Stomach (tissue), 8 donors: ENCODE measurements at regions not wholly inside any gene's neighbourhood (a gene's known extent, or its start where the extent isn't known, plus 50 kb on each side); places are given as distances from the start of the nearest gene placed in this dataset.

Experiments
- DNase-seq, 2 donors: peaks; one replicate each; pipeline versions ENCODE4 v3.0.0 to v3.0.0-alpha.2; 2013 to 2019
- H3K27ac ChIP-seq, 5 donors: fragments of 200-600 bp in 4 of 5; sonication (generic) in 4 of 5; one replicate each; pipeline ENCODE4 v1.5.1; 2013 to 2019; ENCODE audit warnings: mild to moderate bottlenecking in 1 of 5, moderate library complexity in 1 of 5
- H3K27me3 ChIP-seq, 3 donors: fragments of 200-600 bp; sonication (generic); one replicate each; pipeline ENCODE4 v1.5.1; 2017 to 2019; ENCODE audit warnings: mixed run types in 1 of 3
- H3K36me3 ChIP-seq, 4 donors: fragments of 200-600 bp; sonication (generic); 1 replicate in 3 of 4; 2 replicates in 1 of 4; pipeline ENCODE4 v1.5.1; 2016 to 2019
- H3K4me1 ChIP-seq, 4 donors: fragments of 200-600 bp; sonication (generic); one replicate each; pipeline ENCODE4 v1.5.1; 2016 to 2019
- H3K4me3 ChIP-seq, 4 donors: fragments of 200-600 bp; sonication (generic) in 3 of 4; one replicate each; pipeline ENCODE4 v1.5.1; 2016 to 2019; ENCODE audit warnings: mild to moderate bottlenecking in 1 of 4
- H3K9me3 ChIP-seq, 4 donors: fragments of 200-600 bp; sonication (generic); one replicate each; pipeline ENCODE4 v1.5.1; 2016 to 2019
- CTCF ChIP-seq, 7 experiments: fragments of 450-650 bp in 4 of 7; fragments of 200-600 bp in 3 of 7; sonication (generic) in 3 of 7; IDR thresholded peaks; one replicate each; pipeline ENCODE4 v1.5.1; 2016 to 2019; ENCODE audit warnings: antibody characterized with exemption in 7 of 7, control low read depth in 2 of 7, mild to moderate bottlenecking in 1 of 7
- EP300 ChIP-seq: sonication (generic); formaldehyde crosslinking; IDR thresholded peaks from one replicate; pipeline ENCODE4 v1.6.1; 2017; ENCODE audit warnings: antibody characterized with exemption
- POLR2A ChIP-seq, 4 donors: fragments of 450-650 bp; IDR thresholded peaks; one replicate each; pipeline ENCODE4 v1.6.1; 2016; ENCODE audit warnings: antibody characterized with exemption in 4 of 4, control low read depth in 2 of 4, mild to moderate bottlenecking in 1 of 4, moderate library complexity in 1 of 4
- POLR2AphosphoS5 ChIP-seq, 3 donors: sonication (generic); formaldehyde crosslinking; IDR thresholded peaks; one replicate each; pipeline ENCODE4 v1.6.1; 2016; ENCODE audit warnings: antibody characterized with exemption in 3 of 3
- whole genome bisulfite sequencing, 5 donors: extraction: QIAGEN DNeasy Blood & Tissue Kit in 3 of 5; methylation state at CpG; one replicate each; pipeline versions ENCODE4 v1.1.5 to v1.1.7; 2013 to 2018; 5-methylcytosine and 5-hydroxymethylcytosine counted together
- intact Hi-C: fragments of 100-400 bp; cut with DNase I; formaldehyde crosslinking; loops from one replicate; pipeline ENCODE4 v1.15.1; 2023; ENCODE audit warnings: low total_unique reads
- donor health status: healthy with polysubstance abuse.
- donor health status: Bipolar disorder and iron deficiency.
- donor health status: healthy.

DNA sequence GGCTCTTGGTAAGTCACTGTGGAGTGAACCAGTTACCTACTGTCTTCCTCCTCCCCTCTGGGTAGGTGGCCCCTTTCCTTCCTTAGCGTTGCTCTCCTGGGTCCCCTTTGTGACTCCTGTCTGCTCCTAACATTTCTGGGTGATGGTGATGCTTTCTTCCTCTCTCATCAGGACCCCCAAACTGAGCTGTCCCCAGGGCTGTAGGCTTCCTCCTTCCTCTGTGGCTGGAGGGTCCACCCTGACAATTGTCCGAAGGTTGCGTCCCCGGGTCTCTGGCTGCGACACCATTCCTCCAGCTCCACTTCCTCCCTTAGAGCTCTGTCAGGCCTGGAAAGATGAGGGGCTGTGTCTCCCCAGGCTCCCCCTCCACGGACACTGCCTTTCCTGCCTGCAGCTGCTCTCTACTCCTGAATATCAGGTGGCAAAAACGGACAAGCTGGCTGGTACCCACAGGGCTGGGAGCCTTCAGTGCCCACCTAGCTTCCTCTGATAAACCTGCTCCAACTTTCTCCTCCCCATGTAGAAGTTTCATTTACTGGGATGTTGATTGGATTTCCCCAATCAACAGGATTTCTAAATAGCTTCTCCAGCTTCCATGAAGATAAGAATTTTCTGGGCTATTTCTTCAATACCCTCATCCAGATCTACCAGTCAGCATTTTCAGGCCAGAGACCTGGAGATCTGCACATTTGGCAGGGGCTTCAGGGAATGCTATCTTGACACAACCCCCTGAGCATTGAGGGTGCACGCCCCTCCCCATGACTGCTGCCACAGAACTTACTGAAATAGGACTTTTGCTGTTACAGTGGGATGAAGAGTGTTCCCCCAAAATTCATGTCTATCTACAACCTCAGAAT lies 506.5 kb downstream of the TCERG1L start:
- no peak overlapping the region for H3K4me3 ChIP-seq
- WGBS, 5 donors: 74 to 80% (median 76%) methylated on average over 8 of the region's 8 CpGs
- H3K27ac ChIP-seq: no peak overlapping the region
- peaks cover 0 to 11% (median 0%) of the 10 kb centered on the region in 3 donors for H3K27me3 ChIP-seq
- H3K4me1 ChIP-seq: no peaks in the 10 kb centered on the region
- no peak for DNase-seq
- no peak for TF ChIP-seq EP300
- no peak for TF ChIP-seq POLR2A (IDR thresholded peaks at IDR 0.05)
- no peak for TF ChIP-seq POLR2AphosphoS5 (IDR thresholded peaks at IDR 0.05)
- no peak for TF ChIP-seq CTCF (IDR thresholded peaks at IDR 0.05)
- intact Hi-C loops: no loop called here
- H3K9me3 ChIP-seq: peaks cover 0 to 10% (median 1%) of the 10 kb centered on the region in 4 donors
- no peaks in the 10 kb centered on the region for H3K36me3 ChIP-seq

GRCh38 chr10:130805635-130806030 lies 505.9 kb downstream of the TCERG1L start:
- H3K27ac ChIP-seq: no peak overlapping the region
- intact Hi-C loops: no loop called here
- DNase-seq: no peak
- peaks cover 0 to 16% (median 0%) of the 10 kb centered on the region in 3 donors for H3K27me3 ChIP-seq
- H3K4me3 ChIP-seq: no peak overlapping the region
- H3K9me3 ChIP-seq: peaks cover 0 to 9% (median 0%) of the 10 kb centered on the region in 4 donors
- TF ChIP-seq EP300: no peak
- no peak for TF ChIP-seq POLR2AphosphoS5 (IDR thresholded peaks at IDR 0.05)
- no peak for TF ChIP-seq POLR2A (IDR thresholded peaks at IDR 0.05)
- TF ChIP-seq CTCF (IDR thresholded peaks at IDR 0.05): no peak
- 74 to 87% (median 79%) methylated on average over 7 to 8 of the region's 8 CpGs for WGBS, 5 donors
- no peaks in the 10 kb centered on the region for H3K36me3 ChIP-seq
- H3K4me1 ChIP-seq: no peaks in the 10 kb centered on the region

GRCh38 chr10:130806426-130806825 lies 505.1 kb downstream of the TCERG1L start:
- TF ChIP-seq POLR2A (IDR thresholded peaks at IDR 0.05) (no peak), POLR2AphosphoS5 (IDR thresholded peaks at IDR 0.05) (no peak), CTCF (IDR thresholded peaks at IDR 0.05) (no peak), EP300 (no peak)
- intact Hi-C loops: no loop called here
- Histone ChIP-seq H3K36me3 (no peaks in the 10 kb centered on the region), H3K27me3 (peaks cover 0 to 24% (median 0%) of the 10 kb centered on the region in 3 donors), H3K4me1 (no peaks in the 10 kb centered on the region), H3K27ac (no peak overlapping the region), H3K9me3 (peaks cover 0 to 7% (median 0%) of the 10 kb centered on the region in 4 donors), H3K4me3 (no peak overlapping the region)
- 79 to 92% (median 89%) methylated on average over 10 to 12 of the region's 12 CpGs for WGBS, 5 donors
- no peak for DNase-seq

- DNase-seq: no peak
- H3K4me3 ChIP-seq: no peak overlapping the region
- H3K9me3 ChIP-seq: peaks cover 0 to 7% (median 0%) of the 10 kb centered on the region in 4 donors
- peaks cover 0 to 25% (median 0%) of the 10 kb centered on the region in 3 donors for H3K27me3 ChIP-seq
- H3K4me1 ChIP-seq: no peaks in the 10 kb centered on the region
- H3K27ac ChIP-seq: no peak overlapping the region
- TF ChIP-seq POLR2A (IDR thresholded peaks at IDR 0.05) (no peak), CTCF (IDR thresholded peaks at IDR 0.05) (no peak), EP300 (no peak), POLR2AphosphoS5 (IDR thresholded peaks at IDR 0.05) (no peak)
- intact Hi-C loops: no loop called here
- no peaks in the 10 kb centered on the region for H3K36me3 ChIP-seq
- WGBS, 5 donors: 72 to 81% (median 78%) methylated on average over 5 of the region's 5 CpGs
Observed at GRCh38 chr10:130807096-130807495, 504.4 kb downstream of the TCERG1L start.
